Sciatic nerve (tissue), 2 donors: ENCODE measurements at regions not wholly inside any gene's neighbourhood (a gene's known extent, or its start where the extent isn't known, plus 50 kb on each side); places are given as distances from the start of the nearest gene placed in this dataset.
"Not testable (repeated sequence)": the region's sequence is repeated elsewhere in the genome, so short reads cannot be mapped to it uniquely, and the experiment has no call there.

Experiments
- ATAC-seq: fragments of 200-7000 bp; cut with Tn5 transposase; one replicate; pipeline ENCODE4 v1.9.1; 2020; ENCODE audit warnings: mild to moderate bottlenecking, moderate library complexity
- DNase-seq: peaks from one replicate; pipeline ENCODE4 v3.0.0-alpha.2; 2020; ENCODE audit warnings: low spot score
- intact Hi-C: fragments of 100-400 bp; cut with DNase I; formaldehyde crosslinking; loops from one replicate; pipeline ENCODE4 v1.14.2; 2022
- donor health status: DM: no; HTN: no; CAD: no.
- donor health status: DM: no; HTN: no; CAD: no.

DNA sequence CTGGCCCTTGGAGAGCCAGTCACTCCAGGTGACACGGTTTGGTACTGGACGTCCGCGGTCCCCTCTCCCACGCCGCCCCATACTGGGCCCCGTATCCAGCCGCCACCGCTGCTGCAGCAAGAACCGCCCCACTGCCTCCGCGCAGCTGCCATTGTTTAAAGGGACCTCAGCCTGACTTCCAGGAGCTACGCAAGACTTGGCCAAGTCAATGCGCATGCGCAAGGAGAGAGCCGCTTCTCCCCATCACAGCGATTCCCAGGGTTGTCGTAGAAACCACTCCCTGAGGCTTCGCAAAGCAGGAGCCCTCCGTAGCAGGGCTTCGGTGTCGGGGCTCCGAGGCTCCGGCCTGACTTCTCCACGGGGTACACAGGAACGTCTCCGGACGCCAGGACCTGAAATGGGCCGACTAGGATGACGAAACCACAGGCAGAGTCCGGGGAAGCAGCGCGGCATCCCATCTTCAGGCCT lies 606.2 kb downstream of the KCNJ18 start:
- intact Hi-C loops, DNase-seq: not testable (repeated sequence)
- ATAC-seq, result peak; percentile 51

DNA sequence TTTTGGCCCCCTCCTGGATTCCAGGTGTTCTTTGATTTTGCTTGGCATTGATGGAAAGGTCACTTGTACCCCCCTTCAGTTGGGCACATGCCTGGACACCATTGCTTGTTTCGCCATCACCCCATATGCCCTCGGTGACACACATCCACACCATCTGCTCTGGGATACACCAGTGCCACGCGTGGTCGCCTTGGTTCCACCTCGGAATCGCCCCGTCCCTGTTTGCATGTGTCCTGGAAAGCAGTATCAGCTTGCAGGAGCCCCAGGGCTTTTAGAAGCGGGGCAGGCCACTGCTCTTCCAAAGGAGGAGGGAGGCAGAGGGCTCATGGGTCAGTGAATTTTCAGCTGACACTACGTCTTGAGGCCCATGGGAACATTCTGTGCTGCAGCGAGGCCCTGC lies 607.9 kb downstream of the KCNJ18 start:
- intact Hi-C loops, result no loop called here
- no peak for ATAC-seq
- no peak for DNase-seq

DNA sequence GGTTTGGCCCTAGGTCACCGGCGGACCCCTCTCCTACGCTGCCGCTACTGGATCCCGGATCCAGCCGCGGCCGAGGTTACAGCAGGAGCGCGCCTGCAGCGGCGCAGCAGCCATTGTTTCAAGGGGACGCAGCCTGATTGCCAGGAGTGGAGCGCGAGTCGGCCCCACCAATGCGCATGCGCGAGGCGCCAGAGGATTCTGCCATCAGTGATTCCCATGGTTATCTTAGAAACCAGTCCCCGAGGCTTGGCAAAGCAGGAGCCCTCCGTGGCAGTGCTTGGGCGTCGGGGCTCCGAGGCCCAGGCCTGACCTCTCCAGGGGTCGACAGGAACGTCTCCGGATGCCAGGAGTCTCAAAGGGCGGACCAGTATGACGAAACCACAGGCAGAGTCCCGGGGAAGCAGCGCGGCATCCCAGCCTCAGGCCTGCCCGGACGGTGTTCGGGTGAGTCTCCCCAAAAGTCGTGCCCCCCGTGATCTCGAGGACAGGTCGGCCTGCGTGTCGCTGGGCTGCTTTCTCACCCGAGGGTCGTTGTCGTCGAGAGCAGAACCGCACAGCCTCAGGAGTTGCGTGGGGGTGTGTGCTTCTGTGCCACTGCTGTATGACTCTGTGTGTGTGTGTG lies 608.5 kb downstream of the KCNJ18 start:
- ATAC-seq (no peak), DNase-seq (no peak)
- intact Hi-C loops, result no loop called here

DNA sequence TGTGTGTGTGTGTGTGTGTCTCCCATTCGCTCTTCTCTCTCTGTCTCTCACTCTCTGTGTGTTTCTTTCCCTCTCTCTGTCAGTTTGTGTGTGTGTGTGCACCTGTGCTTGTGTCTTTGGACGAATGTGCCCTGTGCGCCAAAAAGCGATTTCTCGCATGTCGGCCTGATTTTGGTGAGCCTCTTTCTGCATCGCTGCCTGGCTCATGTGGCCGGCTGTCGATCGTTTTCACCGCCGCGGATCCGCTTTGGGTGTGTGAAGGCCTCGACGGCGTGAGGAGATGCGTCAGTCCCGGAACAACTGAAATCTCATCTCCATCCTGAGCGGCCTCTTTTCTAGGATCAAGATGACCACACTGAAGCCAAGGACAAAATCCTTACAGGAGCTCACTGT lies 609.0 kb downstream of the KCNJ18 start:
- intact Hi-C loops, result no loop called here
- ATAC-seq (no peak), DNase-seq (no peak)

DNA sequence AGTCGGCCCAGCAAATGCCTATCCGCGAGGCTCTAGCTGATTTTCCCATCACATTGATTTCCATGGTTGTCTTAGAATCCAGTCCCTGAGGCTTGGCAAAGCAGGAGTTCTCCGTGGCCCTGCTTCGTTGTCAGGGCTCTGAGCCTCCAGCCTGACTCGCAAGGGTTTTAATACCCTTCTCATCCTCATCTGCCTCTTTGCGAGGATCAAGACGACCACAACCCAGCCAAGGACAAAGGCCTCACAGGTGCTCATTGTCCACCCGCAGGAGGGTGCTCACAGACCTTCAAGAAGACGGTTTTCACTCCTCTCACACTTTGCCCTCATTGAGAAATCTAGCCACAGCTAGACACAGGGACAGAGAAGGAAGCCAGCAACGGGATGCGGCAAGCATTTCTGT lies 610.8 kb downstream of the KCNJ18 start:
- ATAC-seq, result no peak
- no peak for DNase-seq
- intact Hi-C loops, result no loop called here

DNA sequence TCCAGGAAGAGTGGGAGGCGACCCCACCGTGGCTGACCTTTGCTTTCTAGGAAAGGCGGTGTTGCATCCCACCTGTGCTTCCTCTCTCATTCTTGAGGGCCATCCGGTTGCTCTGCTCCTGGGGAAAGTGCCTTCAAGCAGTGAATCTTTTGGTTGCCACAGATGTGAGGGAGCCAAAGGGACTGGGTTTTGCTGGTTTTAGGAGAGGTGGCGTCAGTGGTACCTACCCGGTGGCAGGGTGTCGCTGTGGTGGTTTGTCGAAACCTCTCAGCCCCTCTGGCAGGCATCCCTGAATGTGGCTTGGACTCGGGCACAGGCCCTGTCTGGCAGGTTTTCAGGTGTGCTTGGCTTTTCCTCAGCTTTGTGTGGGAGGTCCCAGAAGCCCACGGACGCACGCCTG lies 611.5 kb downstream of the KCNJ18 start:
- intact Hi-C loops, result no loop called here

DNA sequence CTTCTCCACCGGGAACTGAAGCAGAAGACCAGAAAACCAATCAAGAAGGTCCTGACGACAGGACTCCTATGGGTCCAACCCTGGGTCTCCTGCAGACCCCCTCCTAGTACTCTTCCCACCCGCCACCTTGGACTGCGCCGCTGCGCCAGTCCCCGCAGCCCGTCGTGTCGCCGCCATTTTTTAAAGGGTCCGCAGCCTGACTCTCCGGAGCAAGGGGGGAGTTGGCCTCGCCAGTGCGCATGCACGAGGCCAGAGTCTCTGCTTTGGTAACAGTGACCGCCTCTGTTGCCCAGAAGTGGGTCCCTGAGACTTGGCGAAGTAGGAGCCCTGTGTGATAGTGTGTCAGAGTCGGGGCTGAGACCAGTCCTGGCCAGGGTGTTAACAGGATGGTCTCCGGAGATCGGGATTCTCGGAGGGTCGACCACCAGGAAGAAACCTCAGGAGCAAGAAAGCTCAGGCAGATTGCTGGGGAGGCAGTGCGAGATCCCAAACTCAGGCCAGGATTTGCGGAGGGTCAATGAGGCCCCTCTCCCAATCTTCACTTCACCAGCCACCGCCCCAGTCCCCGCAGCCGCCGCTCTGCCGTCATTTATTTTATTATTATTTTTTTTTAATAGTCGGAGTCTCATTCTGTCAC lies 612.5 kb downstream of the KCNJ18 start:
- no peak for ATAC-seq
- no peak for DNase-seq
- intact Hi-C loops, result no loop called here

More for the DNA sequence above, 611.5 kb downstream of the KCNJ18 start:
- no peak for DNase-seq
- ATAC-seq, result no peak

DNA sequence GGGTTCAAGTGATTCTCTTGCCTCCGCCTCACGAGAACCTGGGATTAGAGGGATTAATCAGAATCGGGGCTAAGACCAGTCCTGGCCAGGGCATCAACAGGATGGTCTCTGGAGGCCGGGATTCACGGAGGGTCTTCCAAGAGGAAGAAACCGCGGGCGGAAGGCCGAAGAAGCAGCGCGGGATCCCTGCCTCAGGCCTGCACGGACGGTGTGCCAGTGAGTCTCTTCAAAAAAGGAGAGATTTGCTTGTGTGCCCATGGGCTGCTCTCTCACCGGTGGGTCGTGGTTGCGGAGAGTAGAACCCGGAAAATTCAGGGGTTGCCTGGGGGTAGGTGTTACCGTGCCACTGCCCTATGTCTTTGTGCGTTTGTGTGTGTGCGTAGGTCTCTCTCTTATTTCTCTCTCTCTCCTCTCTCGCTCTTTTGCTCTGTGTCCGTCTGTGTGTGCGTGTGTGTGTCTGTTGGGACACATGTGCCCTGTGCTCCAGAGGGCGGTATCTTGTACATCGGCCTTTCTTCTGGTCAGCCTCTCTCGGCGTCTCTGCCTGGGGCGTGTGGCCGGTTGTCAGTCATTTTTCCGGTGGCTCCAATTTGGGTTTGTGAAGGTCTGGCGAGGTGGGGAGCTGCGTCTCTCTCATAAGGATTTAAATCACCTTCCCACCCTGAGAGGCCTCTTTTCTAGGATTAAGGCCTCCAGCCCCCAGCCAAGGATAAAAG lies 613.2 kb downstream of the KCNJ18 start:
- ATAC-seq, result no peak
- intact Hi-C loops, result no loop called here
- no peak for DNase-seq

DNA sequence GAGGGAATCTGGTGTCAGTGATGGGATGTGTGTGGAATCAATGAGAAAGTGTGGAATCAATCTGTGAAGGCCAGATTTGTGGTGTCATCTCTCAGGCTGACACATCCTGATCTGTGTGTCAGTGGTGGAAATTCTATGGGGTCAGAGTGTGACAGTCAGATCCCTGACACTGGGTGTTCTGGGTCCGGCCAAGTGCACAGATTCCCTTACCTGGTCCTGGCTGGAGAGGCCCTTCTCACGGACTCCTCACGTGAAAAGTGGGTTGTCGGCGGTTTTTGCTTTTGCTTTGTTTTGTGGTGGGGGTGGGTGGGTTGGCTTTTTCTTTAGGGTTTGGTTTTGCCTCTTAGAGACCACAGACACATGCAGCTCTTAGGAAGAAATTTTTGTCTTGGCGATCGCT lies 618.0 kb downstream of the KCNJ18 start:
- DNase-seq, ATAC-seq, intact Hi-C loops: not testable (repeated sequence)

DNA sequence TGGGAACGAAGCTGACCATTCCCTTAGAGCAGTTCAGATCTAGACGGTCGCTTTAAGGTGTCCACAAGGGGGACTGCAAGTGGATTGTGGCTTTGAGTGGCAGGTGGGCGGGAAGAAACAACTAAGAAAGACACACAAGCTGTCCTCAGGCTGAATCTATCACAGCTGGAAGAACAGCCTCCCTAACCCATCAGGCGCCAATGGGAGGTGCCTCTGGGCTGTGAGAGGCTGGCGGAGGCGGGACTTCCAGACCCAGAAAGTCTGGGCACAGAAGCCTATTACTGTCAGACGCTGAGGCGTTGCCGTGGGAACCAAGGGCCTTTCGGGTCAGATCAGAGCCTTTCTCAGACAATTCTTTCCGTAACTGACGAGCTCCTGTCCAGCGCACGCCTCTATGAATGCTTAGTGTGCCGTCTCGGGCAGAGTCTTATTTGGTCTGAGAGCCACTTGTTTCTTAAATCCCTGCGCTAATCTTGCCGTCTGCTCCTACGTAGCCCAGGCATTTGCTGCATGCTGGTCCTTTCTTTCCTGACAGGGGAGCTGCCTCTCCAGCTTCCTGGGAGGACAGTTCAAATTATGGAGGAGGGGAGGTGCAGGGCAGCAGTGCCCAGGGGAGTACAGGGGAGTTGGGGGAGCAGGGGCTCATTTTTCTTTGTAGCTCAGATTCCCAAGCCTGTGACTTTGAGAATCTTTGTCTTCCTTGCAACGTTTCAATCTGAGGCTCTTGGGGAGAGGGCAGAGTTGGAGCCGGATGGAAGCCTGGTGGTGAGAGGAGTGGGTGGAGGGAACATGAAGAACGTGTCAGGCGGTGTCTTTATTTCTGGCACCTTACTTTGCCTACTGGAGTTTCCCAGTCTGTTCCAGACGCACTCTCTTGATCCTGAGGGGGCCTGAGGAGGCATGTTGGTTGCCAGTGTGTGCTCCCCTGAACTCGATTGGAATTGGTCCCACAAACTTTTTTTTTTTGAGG lies 618.7 kb downstream of the KCNJ18 start:
- ATAC-seq (no peak), DNase-seq (no peak)
- intact Hi-C loops, result no loop called here

DNA sequence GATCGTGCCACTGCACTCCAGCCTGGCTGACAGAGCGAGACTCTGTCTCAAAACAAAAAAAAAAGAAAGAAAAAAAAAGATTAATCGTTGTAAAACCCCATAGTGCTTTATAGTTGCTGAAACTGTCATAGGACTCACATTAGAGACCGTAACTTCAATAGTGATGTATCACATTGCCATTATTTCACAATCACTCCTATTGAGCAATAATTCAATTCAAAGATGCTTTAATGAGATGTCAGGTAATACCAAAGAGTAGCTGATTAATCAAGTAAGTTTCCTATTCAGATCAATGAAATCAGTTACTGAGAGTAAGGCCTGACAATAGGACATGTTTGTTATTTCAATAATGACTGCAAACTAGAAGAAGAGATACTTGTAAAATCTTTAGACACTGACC lies 628.7 kb downstream of the KCNJ18 start:
- ATAC-seq, DNase-seq, intact Hi-C loops: not testable (repeated sequence)

DNA sequence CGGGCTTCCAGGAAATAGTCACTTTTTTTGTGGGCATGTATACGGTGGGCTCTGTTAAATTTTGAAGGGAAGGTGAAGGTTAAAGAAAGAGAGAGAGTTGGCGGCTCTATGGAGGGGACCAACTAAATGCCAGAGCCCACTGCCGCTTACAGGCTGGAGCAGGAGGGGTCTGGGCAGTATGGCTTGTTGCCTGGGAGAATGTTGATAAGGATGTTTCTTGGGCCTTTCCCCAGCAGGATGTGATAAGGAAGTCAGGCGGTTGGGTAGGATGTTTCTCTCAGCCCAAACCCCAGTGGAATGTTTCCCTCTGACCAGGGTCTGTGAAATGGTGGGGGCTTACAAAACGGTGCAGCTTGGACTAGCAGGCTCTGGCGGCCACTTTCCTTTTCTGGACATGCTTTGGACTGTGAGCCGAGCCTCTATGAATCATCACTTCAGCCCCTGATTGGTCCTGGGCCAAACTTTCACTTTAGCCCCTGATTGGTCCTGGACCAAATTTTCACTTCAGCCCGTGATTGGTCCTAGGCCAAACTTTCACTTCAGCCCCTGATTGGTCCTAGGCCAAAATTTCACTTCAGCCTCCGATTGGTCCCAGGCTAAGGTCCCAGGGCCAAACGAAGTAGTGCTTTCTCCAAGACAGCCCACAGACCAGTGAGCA lies 630.7 kb downstream of the KCNJ18 start:
- intact Hi-C loops, DNase-seq, ATAC-seq: not testable (repeated sequence)

DNA sequence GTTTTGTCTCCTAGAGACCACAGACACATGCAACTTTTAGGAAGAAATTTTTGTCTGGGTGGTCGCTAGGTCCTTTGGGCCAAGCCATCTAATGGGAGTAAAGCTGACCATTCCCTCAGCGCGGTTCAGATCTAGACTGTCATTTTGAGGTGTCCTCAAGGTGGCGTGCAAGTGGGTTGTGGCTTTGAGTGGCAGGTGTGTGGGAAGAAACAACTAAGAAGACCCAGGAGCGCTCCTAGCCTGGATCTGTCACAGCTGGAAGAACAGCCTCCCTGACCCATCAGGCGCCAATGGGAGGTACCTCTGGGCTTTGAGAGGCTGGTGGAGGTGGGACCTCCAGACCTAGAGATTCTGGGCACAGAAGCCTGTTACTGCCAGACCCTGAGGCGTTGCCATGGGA lies 645.1 kb downstream of the KCNJ18 start:
- intact Hi-C loops, result no loop called here
- no peak for ATAC-seq

DNA sequence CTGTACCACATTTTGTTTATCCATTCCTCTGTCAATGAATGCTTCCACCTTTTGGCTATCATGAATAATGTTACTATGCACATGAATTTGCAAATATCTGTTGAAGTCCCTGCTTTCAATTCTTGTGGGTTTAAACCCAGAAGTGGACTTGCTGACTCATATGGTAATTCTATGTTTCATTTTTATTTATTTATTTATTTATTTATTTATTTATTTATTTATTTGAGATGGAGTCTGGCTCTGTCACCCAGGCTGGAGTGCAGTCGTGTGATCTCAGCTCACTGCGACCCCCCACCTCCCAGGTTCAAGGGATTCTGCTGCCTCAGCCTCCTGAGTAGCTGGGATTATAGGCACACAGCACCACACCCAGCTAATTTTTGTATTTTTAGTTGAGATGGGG lies 664.3 kb downstream of the KCNJ18 start:
- DNase-seq, intact Hi-C loops, ATAC-seq: not testable (repeated sequence)

More for the DNA sequence above, 645.1 kb downstream of the KCNJ18 start:
- DNase-seq, result no peak

DNA sequence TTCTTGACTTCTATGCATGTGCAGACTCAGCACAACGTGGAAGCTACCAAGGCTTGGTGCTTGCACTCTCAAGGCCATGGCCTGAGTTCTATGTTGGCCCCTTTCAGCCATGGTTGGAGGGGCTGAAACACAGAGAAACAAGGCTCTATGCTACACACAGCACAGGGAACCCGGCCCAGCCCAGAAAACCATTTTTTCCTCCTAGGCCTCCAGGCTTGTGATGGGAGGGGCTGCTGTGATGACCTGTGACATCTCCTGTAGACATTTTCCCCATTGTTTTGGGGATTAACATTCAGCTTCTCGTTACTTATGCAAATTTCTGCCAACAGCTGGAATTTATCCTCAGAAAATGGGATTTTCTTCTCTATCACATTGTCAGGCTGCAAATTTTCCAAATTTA lies 678.7 kb downstream of the KCNJ18 start:
- intact Hi-C loops, ATAC-seq, DNase-seq: not testable (repeated sequence)

DNA sequence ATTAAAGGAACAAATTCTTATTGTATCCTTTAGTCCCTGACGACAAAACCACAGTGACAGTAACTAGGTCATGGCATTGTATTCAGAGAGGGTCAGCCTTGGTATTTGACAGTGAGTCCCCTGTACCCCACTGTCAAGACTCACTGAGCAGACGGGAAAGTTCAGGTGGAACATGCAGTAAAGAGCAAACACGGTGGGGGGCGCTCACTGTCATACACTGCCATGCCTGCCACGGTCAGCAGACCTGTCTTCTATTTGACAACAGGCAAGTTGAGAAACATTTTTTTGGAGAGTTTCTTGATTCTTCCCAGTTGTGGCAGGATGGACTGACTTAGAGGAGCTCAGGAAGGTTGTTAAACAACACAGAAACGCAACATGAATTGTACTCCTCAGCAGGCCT lies 681.6 kb downstream of the KCNJ18 start:
- DNase-seq (no peak), ATAC-seq (no peak)
- intact Hi-C loops, result no loop called here

DNA sequence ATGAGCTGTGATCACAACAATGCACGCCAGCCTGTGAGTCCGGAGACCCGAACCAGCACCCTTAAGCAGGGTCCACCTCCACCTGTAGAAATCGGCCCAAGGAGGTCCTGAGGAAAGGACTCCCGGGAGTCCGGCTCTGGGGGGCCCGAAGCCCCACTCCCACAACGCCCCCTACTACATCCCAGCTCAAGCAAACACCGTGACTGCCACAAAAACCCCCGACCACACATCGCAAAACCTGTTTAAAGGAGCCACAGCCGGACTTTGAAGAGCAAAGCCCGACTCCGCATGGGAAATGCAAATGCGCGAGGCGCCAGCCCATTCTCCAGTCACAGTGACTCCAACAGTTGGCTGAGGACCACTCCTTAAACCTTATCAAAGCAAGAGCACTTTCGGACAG lies 682.4 kb downstream of the KCNJ18 start:
- no peak for DNase-seq
- ATAC-seq, result no peak
- intact Hi-C loops, result no loop called here

DNA sequence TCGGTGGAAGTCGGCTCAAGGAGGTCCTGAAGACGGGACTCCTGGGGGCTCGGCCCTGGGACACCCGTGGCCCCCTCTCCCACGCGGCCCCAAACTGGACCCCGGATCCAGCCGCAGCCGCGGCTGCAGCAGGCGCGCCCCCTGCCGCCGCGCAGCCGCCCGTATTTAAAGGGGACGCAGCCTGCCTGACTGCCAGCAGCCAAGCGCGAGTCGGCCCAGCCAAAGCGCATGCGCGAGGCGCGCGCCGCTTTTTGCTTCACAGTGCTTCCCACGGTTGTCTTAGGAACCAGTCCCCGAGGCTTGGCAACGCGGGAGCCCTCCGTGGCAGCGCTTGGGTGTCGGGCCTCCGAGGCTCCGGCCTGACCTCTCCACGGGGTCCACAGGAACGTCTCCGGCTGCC lies 684.4 kb downstream of the KCNJ18 start:
- intact Hi-C loops, ATAC-seq, DNase-seq: not testable (repeated sequence)
